Rectal smooth muscle tissue (tissue), 1 donor: ENCODE measurements at regions not wholly inside any gene's neighbourhood (a gene's known extent, or its start where the extent isn't known, plus 50 kb on each side); places are given as distances from the start of the nearest gene placed in this dataset.
"Not testable (repeated sequence)": the region's sequence is repeated elsewhere in the genome, so short reads cannot be mapped to it uniquely, and the experiment has no call there.

Experiments
- H3K27ac ChIP-seq: one replicate; pipeline ENCODE4 v1.7.0; 2013; ENCODE audit warnings: low read depth, low read length, inconsistent platforms
- H3K27me3 ChIP-seq: one replicate; pipeline ENCODE4 v1.7.0; 2013; ENCODE audit warnings: low read length; ENCODE audit not compliant: control insufficient read depth, insufficient read depth
- H3K36me3 ChIP-seq: one replicate; pipeline ENCODE4 v1.7.0; 2013; ENCODE audit warnings: low read length; ENCODE audit not compliant: control insufficient read depth, insufficient read depth
- H3K4me1 ChIP-seq: one replicate; pipeline ENCODE4 v1.7.0; 2013; ENCODE audit warnings: low read length; ENCODE audit not compliant: control insufficient read depth, insufficient read depth
- H3K4me3 ChIP-seq: one replicate; pipeline ENCODE4 v1.7.0; 2013; ENCODE audit warnings: low read length
- H3K9ac ChIP-seq: one replicate; pipeline ENCODE4 v1.7.0; 2013; ENCODE audit warnings: low read length

DNA sequence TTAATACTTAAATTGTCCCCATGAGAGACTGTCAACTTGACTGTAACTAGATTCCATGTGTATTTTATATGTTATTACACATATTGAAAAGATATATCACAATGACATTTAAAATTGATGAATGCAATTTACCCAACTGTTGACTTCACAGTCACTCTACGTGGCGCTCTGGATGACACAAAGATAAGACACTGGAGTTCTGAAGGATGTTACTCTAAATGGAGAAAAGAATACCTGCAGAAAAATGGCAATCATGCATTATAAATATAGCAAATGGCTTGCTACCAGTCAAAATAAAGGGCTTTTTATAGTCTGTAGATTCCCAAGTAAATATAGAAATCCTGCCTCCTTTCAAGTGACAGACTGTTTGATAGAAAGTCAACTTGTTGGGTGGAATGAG lies 143.6 kb upstream of the KLF6 start:
- Histone ChIP-seq H3K27me3 (no peaks in the 10 kb centered on the region), H3K27ac (no peak overlapping the region), H3K4me1 (no peaks in the 10 kb centered on the region), H3K9ac (no peak overlapping the region), H3K4me3 (no peak overlapping the region), H3K36me3 (no peaks in the 10 kb centered on the region)

DNA sequence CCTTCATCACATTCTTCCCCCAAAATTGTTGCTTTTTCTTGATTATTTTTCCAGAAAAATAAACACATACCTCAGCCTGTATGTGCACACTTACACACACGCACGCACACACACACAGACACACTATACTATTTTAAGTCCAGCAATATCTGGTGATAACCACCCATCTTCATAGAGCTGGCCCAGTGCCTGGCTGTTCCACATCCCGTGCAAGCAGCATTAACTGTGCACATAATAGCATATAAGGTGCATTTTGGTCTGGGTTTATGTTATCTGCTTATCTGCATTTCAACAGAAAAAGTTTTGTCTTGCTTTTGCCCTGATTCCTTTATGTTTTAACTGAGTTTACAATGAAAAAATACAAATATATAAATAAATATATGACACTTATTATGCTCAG lies 143.1 kb upstream of the KLF6 start:
- no peaks in the 10 kb centered on the region for H3K4me1 ChIP-seq
- no peak overlapping the region for H3K4me3 ChIP-seq
- no peaks in the 10 kb centered on the region for H3K27me3 ChIP-seq
- H3K36me3 ChIP-seq: no peaks in the 10 kb centered on the region
- no peak overlapping the region for H3K27ac ChIP-seq
- H3K9ac ChIP-seq: no peak overlapping the region

DNA sequence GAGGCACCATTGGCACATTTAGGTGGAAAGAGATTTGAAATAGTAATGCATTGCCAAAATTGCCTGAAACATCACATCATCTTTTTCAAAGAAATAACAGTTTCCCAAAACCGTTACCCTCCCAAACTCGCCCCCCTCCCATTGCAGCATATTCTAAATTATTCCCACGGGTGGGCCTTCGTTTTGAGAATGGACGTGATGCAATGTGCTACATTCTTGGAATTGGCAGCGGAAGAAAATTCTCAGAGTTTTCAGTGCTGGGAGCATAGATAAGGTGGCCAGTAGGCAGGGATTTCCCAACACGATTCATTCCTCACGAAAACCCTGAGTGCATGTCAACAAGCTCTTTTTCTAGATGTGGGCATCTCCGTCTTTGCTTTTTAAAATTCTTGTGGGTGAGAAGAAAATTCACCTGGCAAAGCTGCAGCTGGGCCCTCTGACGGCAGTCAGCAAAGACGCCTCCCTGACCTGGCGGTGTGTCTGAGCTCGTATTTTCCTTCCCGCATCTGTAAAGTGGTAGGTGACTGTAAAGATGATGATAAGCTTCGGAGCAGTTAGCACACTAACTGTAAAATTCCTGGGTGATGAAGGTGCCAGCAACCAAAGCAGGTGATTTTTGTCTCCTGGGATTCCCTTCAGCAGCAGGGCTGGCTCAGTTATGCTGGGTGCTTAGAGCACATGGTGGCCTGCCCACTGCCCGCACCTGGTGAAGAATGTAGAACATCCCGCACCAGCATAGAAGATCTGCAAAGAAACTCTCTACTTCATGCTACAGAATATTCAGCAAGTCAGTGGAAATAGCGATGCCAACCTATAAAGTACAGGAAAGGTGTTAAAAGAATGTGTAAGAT lies 141.9 kb upstream of the KLF6 start:
- Histone ChIP-seq H3K36me3 (no peaks in the 10 kb centered on the region), H3K9ac (no peak overlapping the region), H3K27me3 (no peaks in the 10 kb centered on the region), H3K4me3 (no peak overlapping the region), H3K27ac (no peak overlapping the region), H3K4me1 (no peaks in the 10 kb centered on the region)

DNA sequence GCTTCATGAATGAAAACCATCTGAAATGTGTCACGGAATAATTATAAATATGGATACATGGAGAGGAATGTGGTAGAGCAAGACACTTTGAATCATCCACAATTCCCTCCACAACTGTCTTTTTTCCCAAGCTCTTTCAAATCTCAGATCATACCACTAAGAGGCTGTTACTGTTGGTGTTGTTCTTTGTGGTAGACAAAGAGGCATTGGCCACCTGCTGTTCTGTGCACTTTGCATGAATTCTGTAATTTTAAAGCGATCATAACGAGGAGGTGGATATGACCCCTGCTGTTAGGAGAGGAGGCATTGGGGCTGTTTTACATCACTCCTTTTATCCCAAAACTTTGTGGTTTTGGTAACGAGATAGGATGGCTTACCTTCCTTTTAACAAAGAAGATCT lies 141.2 kb upstream of the KLF6 start:
- H3K36me3 ChIP-seq: no peaks in the 10 kb centered on the region
- no peak overlapping the region for H3K4me3 ChIP-seq
- H3K27me3 ChIP-seq: no peaks in the 10 kb centered on the region
- H3K4me1 ChIP-seq: no peaks in the 10 kb centered on the region
- no peak overlapping the region for H3K27ac ChIP-seq
- H3K9ac ChIP-seq: no peak overlapping the region

GRCh38 chr10:3925184-3925583 lies 140.2 kb upstream of the KLF6 start:
- Histone ChIP-seq H3K9ac (no peak overlapping the region), H3K4me3 (no peak overlapping the region), H3K27ac (no peak overlapping the region), H3K36me3 (no peaks in the 10 kb centered on the region), H3K4me1 (no peaks in the 10 kb centered on the region), H3K27me3 (no peaks in the 10 kb centered on the region)

DNA sequence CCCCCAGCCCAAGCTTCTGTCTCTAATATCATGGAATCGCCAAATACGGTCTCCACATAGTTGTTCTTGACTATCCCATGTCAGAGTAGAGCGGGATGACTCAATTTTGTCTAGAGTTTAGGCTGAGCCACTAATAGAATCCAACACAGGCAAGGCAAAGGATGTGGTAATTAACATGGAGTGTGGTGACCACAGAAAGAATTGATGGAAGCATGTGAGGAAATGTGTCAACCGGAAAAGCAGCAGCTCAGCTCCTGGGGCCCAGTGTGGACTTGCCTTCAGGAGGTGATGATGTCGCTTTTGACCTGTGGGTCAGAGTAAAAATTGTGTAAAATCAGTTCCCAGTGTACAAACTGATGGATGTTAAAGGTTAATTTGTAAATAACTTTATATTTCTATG lies 139.3 kb upstream of the KLF6 start:
- Histone ChIP-seq H3K4me3 (no peak overlapping the region), H3K27ac (no peak overlapping the region)

GRCh38 chr10:3923033-3923432 lies 138.0 kb upstream of the KLF6 start:
- no peaks in the 10 kb centered on the region for H3K4me1 ChIP-seq
- no peak overlapping the region for H3K27ac ChIP-seq
- H3K4me3 ChIP-seq: no peak overlapping the region
- H3K9ac ChIP-seq: no peak overlapping the region
- no peaks in the 10 kb centered on the region for H3K36me3 ChIP-seq
- H3K27me3 ChIP-seq: no peaks in the 10 kb centered on the region

More for the DNA sequence above, 139.3 kb upstream of the KLF6 start:
- Histone ChIP-seq H3K4me1 (no peaks in the 10 kb centered on the region), H3K27me3 (no peaks in the 10 kb centered on the region), H3K36me3 (no peaks in the 10 kb centered on the region), H3K9ac (no peak overlapping the region)

DNA sequence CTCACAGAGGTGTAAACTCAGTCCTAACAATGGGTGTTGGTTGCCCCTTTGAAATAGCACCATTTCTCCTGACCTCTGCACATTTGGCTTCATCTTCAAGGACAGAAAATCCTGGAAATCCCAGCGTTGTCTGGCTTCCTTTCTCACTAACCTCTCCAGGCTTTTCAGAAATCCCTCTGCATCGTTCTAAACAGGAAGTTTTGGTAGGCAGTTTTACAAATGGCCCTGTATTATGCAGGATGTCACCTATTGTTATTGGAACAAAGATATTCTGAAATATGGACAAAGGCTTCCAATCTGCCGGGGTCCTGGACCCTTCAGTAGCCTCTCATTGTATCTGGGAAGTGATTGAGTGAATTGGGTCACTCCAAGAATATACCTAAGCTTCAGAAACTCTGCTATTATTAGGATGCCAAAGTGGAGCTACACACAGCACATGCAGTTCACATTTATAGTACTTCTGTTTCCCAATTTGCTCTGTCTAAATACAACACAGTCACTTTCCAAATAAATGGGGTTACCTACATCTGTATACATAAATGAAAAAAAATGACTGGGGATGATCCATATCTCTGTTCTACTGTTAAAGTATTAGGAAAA lies 134.8 kb upstream of the KLF6 start:
- Histone ChIP-seq H3K9ac (no peak overlapping the region), H3K4me3 (no peak overlapping the region), H3K4me1 (peaks cover under 1% of the 10 kb centered on the region), H3K27me3 (no peaks in the 10 kb centered on the region), H3K27ac (peak overlapping the region; percentile 37), H3K36me3 (no peaks in the 10 kb centered on the region)

DNA sequence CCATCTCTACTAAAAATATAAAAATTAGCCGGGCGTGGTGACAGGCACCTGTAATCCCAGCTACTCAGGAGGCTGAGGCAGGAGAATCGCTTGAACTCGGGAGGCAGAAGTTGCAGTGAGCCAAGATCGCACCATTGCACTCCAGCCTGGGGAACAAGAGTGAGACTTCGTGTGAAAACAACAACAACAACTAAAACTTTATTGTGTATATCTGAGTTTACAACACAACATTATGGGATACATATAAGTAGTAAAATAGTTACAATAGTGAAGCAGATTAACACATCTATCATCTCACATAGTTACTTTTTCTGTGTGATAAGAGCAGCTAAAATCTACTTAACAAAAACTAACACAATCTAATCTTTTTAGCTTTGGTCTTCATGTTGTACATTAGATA lies 132.4 kb upstream of the KLF6 start:
- not testable (repeated sequence) for H3K27me3 ChIP-seq, H3K9ac ChIP-seq, H3K36me3 ChIP-seq, H3K4me1 ChIP-seq, H3K4me3 ChIP-seq, H3K27ac ChIP-seq

GRCh38 chr10:3914733-3915132 lies 129.7 kb upstream of the KLF6 start:
- Histone ChIP-seq H3K4me3 (no peak overlapping the region), H3K4me1 (peaks cover 11% of the 10 kb centered on the region), H3K9ac (no peak overlapping the region), H3K27ac (peak overlapping the region; percentile 49), H3K36me3 (no peaks in the 10 kb centered on the region), H3K27me3 (no peaks in the 10 kb centered on the region)

DNA sequence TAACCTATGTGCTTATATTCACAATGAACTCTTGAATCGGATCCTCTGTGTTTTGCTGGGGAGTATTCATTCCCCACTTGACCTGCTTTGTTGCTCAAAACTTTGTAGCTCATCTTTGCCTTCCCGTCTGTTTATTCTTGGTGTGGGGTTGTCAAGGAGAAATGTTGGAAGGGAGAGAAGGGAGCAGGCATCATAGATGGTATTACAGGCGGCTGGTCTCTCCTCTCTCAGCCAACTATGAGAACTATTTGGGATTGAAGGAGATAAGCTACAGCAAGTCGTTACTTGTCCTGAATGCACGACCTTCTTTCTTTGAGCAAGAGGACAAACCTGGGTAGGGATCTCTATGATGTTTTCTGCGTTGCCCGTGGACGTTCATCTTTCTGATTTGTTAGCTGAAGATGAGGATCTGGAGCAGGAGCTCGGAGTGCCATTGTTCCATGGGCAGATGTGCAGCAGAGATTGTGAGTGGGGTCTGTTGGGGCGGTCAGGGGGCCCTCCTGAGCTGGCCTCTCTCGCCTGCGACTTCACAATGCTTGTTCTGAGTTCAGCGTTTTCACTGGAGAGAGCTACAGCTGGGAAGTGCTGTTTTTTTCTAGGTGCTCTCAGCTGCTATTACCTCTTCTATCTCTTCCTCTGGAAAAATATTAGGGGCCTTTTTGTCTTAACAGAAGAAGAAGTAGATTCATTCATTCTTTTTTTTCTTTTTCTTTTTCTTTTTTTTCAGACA lies 126.9 kb upstream of the KLF6 start:
- Histone ChIP-seq H3K36me3 (no peaks in the 10 kb centered on the region), H3K9ac (no peak overlapping the region), H3K27ac (peak overlapping the region; percentile 76), H3K27me3 (no peaks in the 10 kb centered on the region), H3K4me3 (peak overlapping the region; percentile 17), H3K4me1 (peaks cover 11% of the 10 kb centered on the region)

DNA sequence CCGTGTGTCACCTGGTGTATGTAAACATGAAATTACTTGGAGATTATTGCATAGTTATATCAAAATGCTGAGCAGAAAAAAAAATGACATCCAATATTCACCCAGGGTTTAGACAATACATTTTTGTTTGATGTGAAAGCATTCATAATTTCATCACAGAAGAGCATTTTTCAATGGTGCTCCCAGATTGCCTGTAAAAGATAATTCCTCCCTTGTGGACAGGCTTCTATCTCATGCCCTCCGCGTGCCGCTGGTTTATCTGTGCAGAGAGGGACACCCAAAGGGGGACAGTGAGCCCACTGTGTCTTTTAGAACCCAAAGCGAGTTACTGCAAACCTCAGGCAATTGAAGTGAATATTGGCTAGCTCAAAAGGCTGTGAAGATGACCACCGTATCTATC lies 126.2 kb upstream of the KLF6 start:
- Histone ChIP-seq H3K27me3 (no peaks in the 10 kb centered on the region), H3K27ac (peak overlapping the region; percentile 76), H3K4me1 (peaks cover 11% of the 10 kb centered on the region), H3K36me3 (no peaks in the 10 kb centered on the region), H3K9ac (no peak overlapping the region), H3K4me3 (no peak overlapping the region)
